Panc1 (cell line): ENCODE measurements at regions not wholly inside any gene's neighbourhood (a gene's known extent, or its start where the extent isn't known, plus 50 kb on each side); places are given as distances from the start of the nearest gene placed in this dataset.

Experiments used
- ATAC-seq: fragments of 200-7000 bp; cut with Tn5 transposase; 2 replicates; pipeline ENCODE4 v1.9.1; 2020; ENCODE audit warnings: mild to moderate bottlenecking, moderate library complexity
- BruUV-seq: library from RNA; stranded (reverse); fragments of 400-500 nt; replicated peaks from 2 replicates; lab custom pipeline; 2021; lab: Mats Ljungman, UMichigan
- CTCF ChIA-PET: fragments of 300-600 bp; sonication (Branson Sonifier 250); formaldehyde crosslinking; loops from one replicate; lab custom pipeline; 2022; ENCODE audit warnings: antibody characterized with exemption; lab: Charles Lee
- POLR2A ChIA-PET: fragments of 300-600 bp; sonication (Branson Sonifier 250); formaldehyde crosslinking; loops from one replicate; lab custom pipeline; 2022; ENCODE audit warnings: antibody characterized with exemption; lab: Charles Lee
- DNase-seq: peaks from one replicate; pipeline ENCODE4 v3.0.0-alpha.2; 2010; ENCODE audit warnings: low read depth, low spot score
- H3K27ac ChIP-seq: 2 replicates; pipeline ENCODE4 v1.5.1; 2011; ENCODE audit warnings: mild to moderate bottlenecking, low read length, inconsistent platforms
- H3K27me3 ChIP-seq: fragments of 200-500 bp; sonication (Bioruptor generic); 2 replicates; pipeline ENCODE4 v1.6.0; 2014; ENCODE audit warnings: low read length, inconsistent platforms; ENCODE audit not compliant: control insufficient read depth, insufficient read depth
- H3K36me3 ChIP-seq: fragments of 200-500 bp; sonication (Bioruptor generic); 2 replicates; pipeline ENCODE4 v1.5.1; 2014; ENCODE audit warnings: inconsistent platforms, mild to moderate bottlenecking, low read length, moderate library complexity; ENCODE audit not compliant: control insufficient read depth, insufficient read depth
- H3K4me1 ChIP-seq: 2 replicates; pipeline ENCODE4 v1.5.1; 2011; ENCODE audit warnings: inconsistent platforms, mild to moderate bottlenecking, low read length, moderate library complexity; ENCODE audit not compliant: control insufficient read depth, insufficient read depth
- H3K4me3 ChIP-seq, 2 experiments: 2 replicates each; pipeline ENCODE4 v1.5.1; 2011 to 2012; ENCODE audit warnings: low read depth in 2 of 2, low read length in 2 of 2, mild to moderate bottlenecking in 2 of 2, inconsistent platforms in 1 of 2, moderate library complexity in 1 of 2
- H3K9me3 ChIP-seq: fragments of 200-500 bp; sonication (Bioruptor generic); 2 replicates; pipeline ENCODE4 v1.5.1; 2014; ENCODE audit warnings: low read depth, mild to moderate bottlenecking, inconsistent platforms, low read length, moderate library complexity; ENCODE audit not compliant: control insufficient read depth, insufficient read depth
- CTCF ChIP-seq: fragments of 450-650 bp; IDR thresholded peaks from 2 replicates; pipeline ENCODE4 v1.5.1; 2017; ENCODE audit warnings: mild to moderate bottlenecking
- POLR2AphosphoS5 ChIP-seq: IDR thresholded peaks from 2 replicates; pipeline ENCODE4 v1.6.1; 2012; ENCODE audit warnings: mild to moderate bottlenecking, low read depth, low read length, moderate library complexity
- REST ChIP-seq, 2 experiments: IDR thresholded peaks; 2 replicates each; pipeline ENCODE4 v1.6.1; 2011 to 2012; ENCODE audit warnings: low read depth in 2 of 2, control low read depth in 1 of 2, low read length in 1 of 2, mild to moderate bottlenecking in 1 of 2, moderate library complexity in 1 of 2; ENCODE audit not compliant: insufficient read depth in 1 of 2
- SIN3A ChIP-seq: IDR thresholded peaks from 2 replicates; pipeline ENCODE4 v1.6.1; 2012; ENCODE audit warnings: low read depth, mild to moderate bottlenecking, low read length, moderate library complexity, borderline replicate concordance; ENCODE audit not compliant: insufficient read depth
- TCF7L2 ChIP-seq: IDR thresholded peaks from 2 replicates; pipeline ENCODE4 v1.6.1; 2011; ENCODE audit warnings: mild to moderate bottlenecking, low read depth, low read length, inconsistent platforms
- in situ Hi-C: cut with HindIII; loops from 2 replicates; pipeline ENCODE4 v1.10.0; 2016; ENCODE audit warnings: low sequenced_read_pairs, low pct_unique_long_range_greater_than_20kb
- intact Hi-C: fragments of 100-400 bp; cut with micrococcal nuclease; formaldehyde crosslinking; loops from one replicate; pipeline ENCODE4 v1.10.0; 2022; ENCODE audit not compliant: unreplicated experiment

- ATAC-seq: no peak
- intact Hi-C loops: no loop called here
- in situ Hi-C loops: no loop called here
- CTCF ChIA-PET: no interaction called here
- Histone ChIP-seq H3K27me3 (no peaks in the 10 kb centered on the region), H3K36me3 (no peaks in the 10 kb centered on the region), H3K27ac (no peak overlapping the region), H3K9me3 (no peaks in the 10 kb centered on the region), H3K4me1 (no peaks in the 10 kb centered on the region), H3K4me3 (no peak overlapping the region)
- no peak for DNase-seq
- TF ChIP-seq CTCF: no peak
- TF ChIP-seq TCF7L2: no peak
- TF ChIP-seq REST (IDR thresholded peaks at IDR 0.05; ENCODE audit: insufficient read depth in 1 of 2, low read depth in 2 of 2, low read length in 1 of 2): no peak
- no peak for TF ChIP-seq SIN3A
- no TSS peak for BruUV-seq
- POLR2A ChIA-PET: no interaction called here
These were observed 649.8 kb downstream of the RPS29 start for GRCh38 chr14:48936362-48936761.

- H3K27me3 ChIP-seq: no peaks in the 10 kb centered on the region
- no TSS peak for BruUV-seq
- in situ Hi-C loops (no loop called here), intact Hi-C loops (no loop called here)
- TF ChIP-seq REST (IDR thresholded peaks at IDR 0.05; ENCODE audit: insufficient read depth in 1 of 2, low read depth in 2 of 2, low read length in 1 of 2) (no peak), SIN3A (no peak), TCF7L2 (no peak), POLR2AphosphoS5 (no peak), CTCF (no peak)
- no peak overlapping the region for H3K4me3 ChIP-seq
- no peak overlapping the region for H3K27ac ChIP-seq
- no peaks in the 10 kb centered on the region for H3K9me3 ChIP-seq
- CTCF ChIA-PET: no interaction called here
- ATAC-seq (no peak), DNase-seq (no peak)
- H3K4me1 ChIP-seq: no peaks in the 10 kb centered on the region
- POLR2A ChIA-PET: no interaction called here
- H3K36me3 ChIP-seq: no peaks in the 10 kb centered on the region; the same call in 1 of the 2 replicates
These were observed 661.0 kb downstream of the RPS29 start for GRCh38 chr14:48925184-48925583.
